ENCODE measurements at regions not wholly inside any gene's neighbourhood (a gene's known extent, or its start where the extent isn't known, plus 50 kb on each side); places are given as distances from the start of the nearest gene placed in this dataset.

DNA sequence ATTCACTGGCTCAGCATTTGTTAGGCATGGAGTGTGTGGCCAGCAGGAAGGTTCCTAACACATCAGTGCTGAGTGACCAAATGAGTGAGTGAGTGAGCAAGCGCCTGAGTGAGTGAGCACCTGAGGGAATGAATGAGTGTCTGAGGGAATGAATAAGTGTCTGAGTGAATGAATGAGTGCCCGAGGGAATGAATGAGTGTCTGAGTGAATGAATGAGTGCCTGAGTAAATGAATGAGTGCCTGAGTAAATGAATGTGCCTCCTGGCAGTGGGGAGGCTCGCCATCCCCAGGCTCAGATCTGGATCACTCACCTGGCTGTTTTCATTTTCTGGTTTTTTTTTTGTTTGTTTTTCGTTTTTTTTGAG lies 52.1 kb upstream of the TCF20 start:
- Histone ChIP-seq H3K36me3 (no peaks in the 10 kb centered on the region), H3K4me3 (ENCODE audit: low read depth in 1 of 2, low read length in 1 of 2) (no peak overlapping the region), H3K27ac (no peak overlapping the region), H3K4me1 (ENCODE audit: control insufficient read depth in 1 of 2, insufficient read depth in 1 of 2, low read depth in 1 of 2, low read length in 1 of 2) (no peaks in the 10 kb centered on the region), H3K9me3 (no peaks in the 10 kb centered on the region), H3K27me3 (peaks cover 32% of the 10 kb centered on the region)
- TF ChIP-seq, protein P1, sequence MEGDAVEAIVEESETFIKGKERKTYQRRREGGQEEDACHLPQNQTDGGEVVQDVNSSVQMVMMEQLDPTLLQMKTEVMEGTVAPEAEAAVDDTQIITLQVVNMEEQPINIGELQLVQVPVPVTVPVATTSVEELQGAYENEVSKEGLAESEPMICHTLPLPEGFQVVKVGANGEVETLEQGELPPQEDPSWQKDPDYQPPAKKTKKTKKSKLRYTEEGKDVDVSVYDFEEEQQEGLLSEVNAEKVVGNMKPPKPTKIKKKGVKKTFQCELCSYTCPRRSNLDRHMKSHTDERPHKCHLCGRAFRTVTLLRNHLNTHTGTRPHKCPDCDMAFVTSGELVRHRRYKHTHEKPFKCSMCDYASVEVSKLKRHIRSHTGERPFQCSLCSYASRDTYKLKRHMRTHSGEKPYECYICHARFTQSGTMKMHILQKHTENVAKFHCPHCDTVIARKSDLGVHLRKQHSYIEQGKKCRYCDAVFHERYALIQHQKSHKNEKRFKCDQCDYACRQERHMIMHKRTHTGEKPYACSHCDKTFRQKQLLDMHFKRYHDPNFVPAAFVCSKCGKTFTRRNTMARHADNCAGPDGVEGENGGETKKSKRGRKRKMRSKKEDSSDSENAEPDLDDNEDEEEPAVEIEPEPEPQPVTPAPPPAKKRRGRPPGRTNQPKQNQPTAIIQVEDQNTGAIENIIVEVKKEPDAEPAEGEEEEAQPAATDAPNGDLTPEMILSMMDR (IDR thresholded peaks at IDR 0.05) = no peak

- peaks cover 32% of the 10 kb centered on the region for H3K27me3 ChIP-seq
- H3K4me1 ChIP-seq (ENCODE audit: control insufficient read depth in 1 of 2, insufficient read depth in 1 of 2, low read depth in 1 of 2, low read length in 1 of 2) = no peaks in the 10 kb centered on the region
- H3K27ac ChIP-seq = no peak overlapping the region
- TF ChIP-seq, protein P1 (IDR thresholded peaks at IDR 0.05) = no peak
- no peaks in the 10 kb centered on the region for H3K9me3 ChIP-seq
- H3K4me3 ChIP-seq (ENCODE audit: low read depth in 1 of 2, low read length in 1 of 2) = no peak overlapping the region
- no peaks in the 10 kb centered on the region for H3K36me3 ChIP-seq
Observed at GRCh38 chr22:42321908-42322561, 51.6 kb upstream of the TCF20 start.

GRCh38 chr22:42320443-42321416 lies 50.3 kb upstream of the TCF20 start:
- Histone ChIP-seq H3K4me1 (ENCODE audit: control insufficient read depth in 1 of 2, insufficient read depth in 1 of 2, low read depth in 1 of 2, low read length in 1 of 2) (no peaks in the 10 kb centered on the region), H3K4me3 (ENCODE audit: low read depth in 1 of 2, low read length in 1 of 2) (no peak overlapping the region)

More at GRCh38 chr22:42320443-42321416, 50.3 kb upstream of the TCF20 start:
- TF ChIP-seq, protein P1 (IDR thresholded peaks at IDR 0.05) = no peak
- Histone ChIP-seq H3K9me3 (no peaks in the 10 kb centered on the region), H3K27ac (no peak overlapping the region), H3K27me3 (peaks cover 35% of the 10 kb centered on the region), H3K36me3 (no peaks in the 10 kb centered on the region)
